ENCODE measurements at regions not wholly inside any gene's neighbourhood (a gene's known extent, or its start where the extent isn't known, plus 50 kb on each side); places are given as distances from the start of the nearest gene placed in this dataset.

DNA sequence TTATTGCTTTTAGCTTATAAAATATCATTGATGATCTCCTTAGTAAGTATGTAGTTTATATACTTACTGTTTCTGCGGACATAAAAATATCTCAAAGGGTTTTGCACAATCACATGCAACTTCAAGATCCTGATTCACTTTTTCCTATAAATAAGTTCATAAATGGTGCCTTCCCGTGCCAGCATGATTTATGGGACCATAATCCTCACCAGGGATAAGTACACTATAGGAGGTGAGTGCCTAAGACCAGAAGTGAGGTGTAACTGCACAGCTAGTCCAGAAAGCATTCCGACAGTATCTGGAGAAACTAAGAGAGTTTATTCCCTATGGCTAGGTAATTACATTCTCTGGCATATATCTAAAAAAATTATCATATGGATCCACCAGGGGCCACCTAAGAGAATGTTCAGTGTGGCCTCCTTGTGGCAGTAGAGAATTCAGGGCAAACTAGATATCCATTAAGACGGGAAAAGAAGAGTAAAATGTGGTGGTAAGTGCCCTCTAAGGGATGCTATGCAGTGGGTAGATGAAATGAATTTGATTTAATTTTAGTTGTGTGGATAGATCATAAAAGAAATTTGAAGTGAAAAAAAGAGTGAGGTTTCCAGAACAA lies 402.5 kb upstream of the SLC24A2 start:
- DNase-seq, result no peak

DNA sequence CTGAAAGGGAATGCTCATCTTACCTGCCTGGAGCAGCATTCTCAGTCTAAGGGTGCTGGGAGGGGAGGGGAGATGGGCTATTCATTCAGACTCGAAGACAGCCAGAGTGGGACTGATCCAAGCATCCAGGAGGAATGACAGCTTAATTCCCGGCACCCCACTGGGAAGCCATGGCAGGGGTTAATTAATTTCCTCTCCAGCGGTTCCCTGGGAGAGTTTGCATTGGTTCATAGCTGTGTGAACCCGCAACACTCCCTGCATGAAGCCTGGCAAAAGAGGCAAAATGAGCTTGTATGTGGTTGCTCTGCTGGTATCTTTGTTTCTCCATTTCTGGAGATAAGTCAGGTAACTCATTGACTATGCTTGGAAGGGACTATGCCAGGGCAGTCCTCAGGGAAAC lies 401.0 kb upstream of the SLC24A2 start:
- peak in 1 of 2 experiments; percentile 20 for DNase-seq

DNA sequence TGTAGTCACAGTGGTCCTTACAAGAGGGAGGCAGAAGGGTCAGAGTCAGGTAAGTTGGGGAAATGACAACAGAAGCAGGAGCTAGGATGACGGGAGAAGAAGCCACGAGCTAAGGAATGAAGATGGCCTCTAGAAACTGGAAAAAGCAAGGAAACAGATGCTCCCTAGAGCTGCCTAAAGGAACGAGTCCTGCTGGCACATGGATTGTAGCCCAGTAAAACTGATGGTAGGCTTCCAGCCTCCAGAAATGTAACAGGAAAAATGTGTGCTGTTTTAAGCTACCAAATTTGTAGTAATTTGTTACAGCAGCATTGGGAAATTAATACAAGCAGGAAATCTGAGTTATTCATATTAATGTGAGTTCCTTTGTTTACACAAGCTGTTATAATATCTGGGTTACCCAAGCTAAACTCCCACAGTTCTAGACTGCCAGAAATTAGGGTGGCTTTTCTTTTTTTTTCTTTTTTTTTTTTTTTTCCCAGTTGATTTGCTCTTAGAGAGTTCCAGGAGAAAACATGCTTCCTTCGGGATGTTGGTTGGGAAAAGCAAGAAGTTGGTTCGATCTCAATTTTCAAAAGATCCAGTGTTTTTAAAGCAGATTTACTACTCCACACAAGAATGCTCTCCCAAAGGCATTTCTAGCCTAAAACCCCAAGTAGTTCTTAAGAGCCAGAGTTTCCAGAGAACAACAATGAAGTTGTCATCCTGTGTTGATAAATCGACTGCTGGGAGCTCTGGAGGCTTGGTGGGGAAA lies 400.0 kb upstream of the SLC24A2 start:
- DNase-seq, result no peak

DNA sequence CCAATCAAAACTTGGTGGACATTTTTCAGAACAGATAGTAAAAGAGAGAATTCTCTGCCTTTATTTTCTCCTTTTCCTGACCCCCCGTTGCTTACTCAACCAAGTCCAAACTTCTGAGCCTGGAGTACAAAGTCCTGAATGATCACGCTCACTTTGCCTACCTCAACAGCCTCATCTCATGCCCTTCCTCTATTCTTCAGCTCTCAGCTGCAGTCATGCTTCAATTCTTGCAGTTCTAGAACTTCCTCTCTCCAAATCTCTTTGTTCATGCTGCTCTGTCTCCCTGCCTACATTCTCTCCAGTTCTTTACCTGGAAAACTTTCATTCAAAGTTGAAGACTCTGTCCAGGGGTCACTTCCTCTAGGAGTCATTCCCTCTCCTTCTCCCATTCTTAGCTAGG lies 398.5 kb upstream of the SLC24A2 start:
- no peak for DNase-seq

GRCh38 chr9:20186823-20187222 lies 398.0 kb upstream of the SLC24A2 start:
- DNase-seq, result no peak

DNA sequence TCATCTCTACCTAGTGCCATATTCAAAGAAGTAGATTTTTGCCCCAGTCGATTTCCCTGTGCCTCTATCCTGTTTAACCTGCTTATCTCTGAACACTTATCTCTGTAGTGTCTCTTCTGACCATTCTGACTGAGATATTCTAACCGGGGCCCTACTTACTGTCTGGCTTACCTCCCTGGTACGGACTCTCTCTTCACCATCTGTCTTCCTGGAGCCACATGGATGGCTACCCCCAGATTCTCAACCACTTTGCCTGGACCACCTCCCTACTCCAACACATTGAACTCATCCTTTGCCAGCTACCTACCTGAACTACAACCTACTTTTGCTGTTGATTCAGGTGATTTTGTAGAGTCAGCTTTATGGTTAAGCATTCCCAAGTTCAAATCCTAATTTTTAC lies 397.4 kb upstream of the SLC24A2 start:
- no peak for DNase-seq

DNA sequence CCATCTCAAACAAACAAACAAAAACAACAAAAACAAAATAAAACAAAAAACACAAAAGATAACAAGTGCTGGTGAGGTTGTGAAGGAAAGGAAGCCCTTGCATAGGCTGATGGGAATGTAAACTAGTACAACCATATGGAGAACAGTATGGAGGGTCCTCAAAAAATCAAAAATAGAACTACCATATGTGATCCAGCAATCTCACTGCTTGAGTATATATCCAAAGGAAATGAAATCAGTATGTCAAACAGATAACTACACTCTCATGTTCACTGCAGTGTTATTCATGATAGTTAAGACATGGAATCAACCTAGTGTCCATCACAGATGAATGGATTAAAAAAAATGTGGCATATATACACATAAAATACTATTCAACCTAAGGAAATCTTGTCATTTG lies 395.7 kb upstream of the SLC24A2 start:
- DNase-seq, result no peak

GRCh38 chr9:20178679-20179078 lies 389.8 kb upstream of the SLC24A2 start:
- no peak for DNase-seq

DNA sequence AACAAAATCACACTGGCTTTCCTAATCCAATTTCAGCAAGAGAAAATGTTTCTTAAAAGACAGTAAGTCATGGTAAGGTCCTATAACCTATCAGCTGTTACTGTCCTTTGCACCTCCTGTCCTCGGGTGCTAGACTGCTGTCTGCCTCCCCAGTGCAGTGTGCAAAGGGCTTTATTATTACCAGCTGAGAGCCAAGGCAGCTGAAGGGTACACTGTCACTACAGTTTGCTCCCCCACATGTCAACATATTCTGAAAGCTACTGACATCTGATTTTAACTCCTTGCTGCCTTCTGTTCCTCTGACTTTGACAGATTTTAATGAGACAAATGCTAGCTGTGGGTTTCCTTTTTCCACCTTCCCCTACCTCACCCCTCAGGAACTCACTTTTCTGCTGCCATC lies 389.4 kb upstream of the SLC24A2 start:
- no peak for DNase-seq

DNA sequence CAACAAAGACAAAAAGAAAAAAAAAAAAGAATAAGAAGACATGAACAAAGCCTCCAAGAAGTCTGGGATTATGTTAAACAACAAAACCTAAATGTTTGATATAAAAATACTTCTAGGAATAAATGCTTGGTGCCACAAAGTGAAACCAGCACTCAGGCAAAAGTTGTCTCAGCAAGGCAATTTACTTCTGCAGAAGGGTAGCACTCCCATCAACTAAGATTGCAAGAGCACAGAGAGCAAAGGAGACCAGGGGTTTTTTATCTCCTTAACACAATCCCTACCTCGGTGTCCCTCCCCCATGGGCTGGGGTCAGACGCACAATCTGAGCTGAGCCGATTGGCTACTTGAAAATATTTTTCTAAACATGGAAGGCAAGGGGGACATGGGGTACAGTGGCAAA lies 381.3 kb upstream of the SLC24A2 start:
- DNase-seq, result no peak

DNA sequence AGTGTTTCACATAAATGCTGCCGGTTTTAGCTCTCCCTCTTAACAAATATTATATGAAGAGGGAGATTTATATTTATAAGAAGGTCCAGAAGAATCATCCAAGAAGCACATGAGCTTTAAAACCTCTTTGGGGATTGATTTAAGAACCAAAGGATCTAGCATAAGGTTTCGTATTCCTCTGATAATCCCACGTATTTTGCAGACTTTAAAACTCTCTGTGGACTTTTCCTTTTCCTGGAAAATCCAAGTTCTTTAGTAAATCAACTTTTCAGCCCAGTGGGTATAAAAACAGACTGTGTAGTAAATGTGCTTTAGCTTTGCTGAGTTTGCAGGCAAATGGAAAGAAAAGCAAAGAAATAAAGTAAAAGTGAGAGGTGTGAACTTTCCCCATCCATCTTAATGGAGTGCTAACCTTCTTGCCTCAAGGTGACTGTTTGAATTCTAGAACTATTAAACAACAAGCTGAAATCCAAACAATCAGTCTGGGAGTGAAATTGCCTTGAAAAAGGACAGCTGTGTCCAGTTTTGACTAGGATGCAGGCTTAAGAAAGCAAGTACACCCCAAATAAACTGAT lies 363.4 kb upstream of the SLC24A2 start:
- no peak for DNase-seq

GRCh38 chr9:20148416-20148815 lies 359.6 kb upstream of the SLC24A2 start:
- no peak for DNase-seq

DNA sequence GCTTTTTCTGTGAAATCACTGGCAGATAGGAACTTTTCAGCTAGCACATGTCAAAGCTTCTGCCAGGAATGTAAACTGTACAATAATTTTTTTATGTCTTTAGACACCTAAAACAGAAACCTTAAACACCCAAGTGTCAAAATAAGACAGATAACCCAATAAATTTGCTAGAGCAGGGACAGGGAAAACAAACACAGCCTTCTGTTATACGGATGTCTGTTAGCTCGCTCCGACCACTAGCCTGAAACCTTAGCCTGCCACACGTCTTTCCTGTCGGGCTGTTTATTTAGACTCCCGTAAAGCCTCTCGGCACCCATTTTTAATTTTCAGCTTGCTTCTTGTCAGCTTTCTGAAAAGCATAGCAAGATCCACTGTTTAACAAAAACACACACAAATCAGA lies 355.4 kb upstream of the SLC24A2 start:
- DNase-seq, result peak in 1 of 2 experiments; percentile 50

DNA sequence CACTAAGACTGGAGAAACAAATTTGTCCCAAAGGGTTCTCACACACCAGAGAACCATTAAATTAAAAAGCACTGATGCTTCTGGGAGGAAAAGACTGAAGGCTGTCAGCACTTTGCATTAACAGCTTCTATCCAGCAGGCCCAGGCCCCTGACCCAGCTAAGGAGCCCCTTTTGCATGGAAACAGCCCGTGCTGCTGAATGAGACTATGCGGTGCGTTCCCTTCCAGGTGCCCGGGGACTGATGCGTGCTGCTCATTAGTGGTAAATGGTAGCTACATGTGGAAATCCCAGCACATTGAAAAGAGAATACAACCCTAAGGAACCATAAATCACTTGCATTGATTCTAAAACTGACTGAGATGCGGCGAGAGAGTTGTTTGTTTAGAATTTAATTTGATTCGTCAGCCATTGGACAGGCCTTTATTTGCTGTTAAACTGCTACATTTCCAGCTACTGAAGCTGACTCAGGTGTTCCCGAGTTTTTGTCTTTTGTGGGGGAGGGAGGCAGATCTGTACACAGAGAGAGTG lies 351.0 kb upstream of the SLC24A2 start:
- no peak for DNase-seq

DNA sequence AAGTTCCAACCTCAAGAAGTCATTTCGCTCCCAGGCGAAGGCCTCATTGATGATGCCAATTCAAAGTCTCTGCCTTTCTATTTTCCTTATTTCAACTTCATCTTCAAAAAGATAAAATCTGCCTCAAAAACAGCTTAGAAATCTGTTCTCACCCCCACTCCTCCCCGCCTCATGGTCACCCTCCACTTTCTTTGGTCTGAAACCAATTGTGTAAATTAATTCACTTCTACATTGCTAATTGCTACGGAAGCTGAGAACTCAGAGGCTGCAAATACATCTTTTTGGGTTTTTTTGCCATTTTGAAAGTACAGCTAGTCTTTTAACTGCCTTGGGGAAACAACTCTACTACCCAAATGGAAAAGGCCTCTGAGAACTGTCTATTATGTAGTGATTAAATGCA lies 350.0 kb upstream of the SLC24A2 start:
- DNase-seq, result no peak

DNA sequence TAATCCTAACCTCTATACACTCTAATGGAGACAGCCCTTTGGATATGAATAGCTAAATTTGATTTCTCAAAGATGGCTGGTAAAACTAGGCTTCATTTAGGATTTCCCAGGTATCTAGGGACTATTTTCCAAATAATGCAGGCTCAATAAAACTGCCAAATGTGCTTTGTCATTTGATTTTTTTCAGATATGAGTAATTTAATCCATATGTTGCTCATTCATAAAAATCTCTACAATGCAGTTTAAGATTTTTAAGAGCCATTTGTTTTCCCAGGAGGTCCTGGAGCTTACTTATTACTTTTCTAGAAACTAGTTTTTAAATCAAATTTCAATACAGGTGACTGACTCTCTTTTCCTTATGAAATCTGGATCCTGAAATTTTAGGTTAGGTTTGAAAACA lies 349.3 kb upstream of the SLC24A2 start:
- DNase-seq, result no peak

- DNase-seq, result no peak
Measured at GRCh38 chr9:20137425-20137824, 348.6 kb upstream of the SLC24A2 start.

GRCh38 chr9:20135119-20135697 lies 346.4 kb upstream of the SLC24A2 start:
- no peak for DNase-seq

GRCh38 chr9:20125727-20126126 lies 336.9 kb upstream of the SLC24A2 start:
- DNase-seq, result no peak

DNA sequence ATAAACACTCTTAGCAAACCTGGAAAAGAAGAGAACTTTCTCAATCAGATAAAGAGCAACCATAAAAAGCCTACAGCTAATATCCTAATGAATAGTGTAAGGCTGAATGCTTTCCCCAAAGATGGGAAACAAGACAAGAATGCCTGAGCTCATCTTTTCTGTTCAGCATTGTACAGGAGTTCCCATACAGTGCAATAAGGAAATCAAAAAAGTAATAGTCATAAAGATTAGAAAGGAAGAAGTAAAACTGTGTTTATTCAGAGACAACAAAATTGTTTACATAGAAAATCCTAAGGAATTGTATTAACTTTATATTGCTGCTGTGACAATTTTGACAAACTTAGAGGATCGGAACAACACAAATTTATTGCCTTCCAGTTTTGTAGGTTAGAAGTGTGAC lies 330.7 kb upstream of the SLC24A2 start:
- DNase-seq, result no peak

- DNase-seq, result no peak
Measured at GRCh38 chr9:20117986-20118385, 329.1 kb upstream of the SLC24A2 start.

DNA sequence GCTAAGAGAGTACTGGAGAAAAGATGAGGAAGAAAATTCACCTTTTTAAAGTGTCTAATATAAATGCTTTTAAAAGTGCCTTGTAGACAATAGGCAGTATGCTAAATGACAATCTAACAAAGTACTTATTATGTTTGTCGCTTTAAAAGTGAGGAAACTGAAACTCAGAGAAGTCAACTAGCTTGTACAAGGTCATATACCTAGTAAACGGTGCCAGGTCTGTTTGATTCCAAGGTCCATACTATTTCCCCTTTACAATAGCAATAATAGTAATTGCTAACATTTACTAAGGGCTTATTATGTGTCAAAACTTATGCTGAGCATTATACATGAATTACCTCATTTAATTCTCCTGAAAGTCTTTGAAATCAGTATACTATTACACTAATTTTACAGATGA lies 328.6 kb upstream of the SLC24A2 start:
- DNase-seq, result no peak

- DNase-seq, result no peak
Measured at GRCh38 chr9:20114974-20115373, 326.1 kb upstream of the SLC24A2 start.

- no peak for DNase-seq
Measured at GRCh38 chr9:20112205-20112783, 323.5 kb upstream of the SLC24A2 start.
